ENCODE measurements at regions not wholly inside any gene's neighbourhood (a gene's known extent, or its start where the extent isn't known, plus 50 kb on each side); places are given as distances from the start of the nearest gene placed in this dataset.
"Not testable (repeated sequence)": the region's sequence is repeated elsewhere in the genome, so short reads cannot be mapped to it uniquely, and the experiment has no call there.

DNA sequence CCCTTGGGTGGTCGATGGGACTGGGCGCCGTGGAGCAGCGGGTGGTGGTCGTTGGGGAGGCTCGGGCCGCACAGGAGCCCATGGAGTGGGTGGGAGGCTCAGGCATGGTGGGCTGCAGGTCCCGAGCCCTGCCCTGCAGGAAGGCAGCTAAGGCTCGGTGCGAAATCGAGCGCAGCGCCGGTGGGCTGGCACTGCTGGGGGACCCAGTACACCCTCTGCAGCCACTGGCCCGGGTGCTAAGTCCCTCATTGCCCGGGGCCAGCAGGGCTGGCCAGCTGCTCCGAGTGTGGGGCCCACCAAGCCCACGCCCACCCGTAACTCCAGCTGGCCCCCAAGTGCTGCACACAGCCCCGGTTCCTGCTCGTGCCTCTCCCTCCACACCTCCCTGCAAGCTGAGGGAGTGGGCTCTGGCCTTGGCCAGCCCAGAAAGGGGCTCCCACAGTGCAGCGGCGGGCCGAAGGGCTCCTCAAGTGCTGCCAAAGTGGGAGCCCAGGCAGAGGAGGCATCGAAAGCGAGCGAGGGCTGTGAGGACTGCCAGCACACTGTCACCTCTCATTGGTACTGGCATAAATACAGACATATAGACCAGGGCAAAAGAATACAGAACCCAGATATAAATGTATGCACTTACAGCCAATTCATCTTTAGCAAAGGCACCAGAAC lies 53.5 kb upstream of the SPANXN4 start:
- 96% methylated on average over 25 of the region's 27 CpGs for WGBS
- not testable (repeated sequence) for DNase-seq (ENCODE audit: extremely low spot score)

More for the DNA sequence above, 53.5 kb upstream of the SPANXN4 start:
- not testable (repeated sequence) for H3K36me3 ChIP-seq (ENCODE audit: insufficient read depth); H3K27ac ChIP-seq (ENCODE audit: low read depth); H3K4me3 ChIP-seq (ENCODE audit: low read depth, low read length); H3K4me1 ChIP-seq (ENCODE audit: insufficient read depth)

Measured in urinary bladder (tissue), 3 donors.